HG03064 (cell line): ENCODE measurements at regions not wholly inside any gene's neighbourhood (a gene's known extent, or its start where the extent isn't known, plus 50 kb on each side); places are given as distances from the start of the nearest gene placed in this dataset.
"Not testable (repeated sequence)": the region's sequence is repeated elsewhere in the genome, so short reads cannot be mapped to it uniquely, and the experiment has no call there.

Source experiments
- ATAC-seq: cut with Tn5 transposase; IDR thresholded peaks from one replicate; pipeline ENCODE4 v1.9.1; 2021; ENCODE audit warnings: low read depth; ENCODE audit not compliant: unreplicated experiment

DNA sequence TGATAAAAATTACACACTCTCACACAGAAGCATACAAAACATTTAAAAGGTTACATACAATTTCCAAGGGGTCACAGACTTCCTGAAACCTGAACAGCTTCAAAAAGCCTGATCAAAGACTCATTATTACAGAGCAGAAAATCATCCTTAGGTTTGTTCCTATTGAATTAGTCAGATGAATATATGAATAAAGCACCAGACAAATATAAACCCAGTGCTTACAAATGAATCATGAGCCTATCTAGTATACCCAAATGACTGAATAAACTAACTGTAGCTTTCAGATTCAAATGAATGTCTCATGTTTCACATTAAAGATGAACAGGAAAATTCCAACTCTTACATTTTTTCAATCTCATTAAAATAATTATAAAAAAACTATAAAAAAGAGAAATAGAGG, 550.3 kb downstream of the SUCLG1 start:
- ATAC-seq, result no peak

DNA sequence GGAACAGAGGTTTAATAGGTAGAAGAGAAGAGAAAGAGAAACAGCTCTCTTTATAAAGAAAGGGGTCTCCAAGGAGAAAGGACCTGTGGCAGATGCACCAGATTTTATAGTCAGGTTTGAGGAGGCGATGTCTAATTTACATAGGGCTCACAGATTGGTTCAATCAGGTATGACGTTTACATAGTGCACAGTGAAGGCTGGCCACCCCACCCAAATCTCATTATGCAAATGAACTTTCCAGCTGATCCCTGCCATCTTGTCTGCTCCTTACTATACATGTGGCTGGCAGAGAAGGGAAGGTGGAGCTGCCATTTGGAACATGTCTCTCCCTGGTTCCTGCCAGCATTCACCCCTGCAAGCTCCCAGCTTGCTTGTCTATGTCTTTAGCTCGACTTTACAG, 557.8 kb downstream of the SUCLG1 start:
- ATAC-seq, result no peak

DNA sequence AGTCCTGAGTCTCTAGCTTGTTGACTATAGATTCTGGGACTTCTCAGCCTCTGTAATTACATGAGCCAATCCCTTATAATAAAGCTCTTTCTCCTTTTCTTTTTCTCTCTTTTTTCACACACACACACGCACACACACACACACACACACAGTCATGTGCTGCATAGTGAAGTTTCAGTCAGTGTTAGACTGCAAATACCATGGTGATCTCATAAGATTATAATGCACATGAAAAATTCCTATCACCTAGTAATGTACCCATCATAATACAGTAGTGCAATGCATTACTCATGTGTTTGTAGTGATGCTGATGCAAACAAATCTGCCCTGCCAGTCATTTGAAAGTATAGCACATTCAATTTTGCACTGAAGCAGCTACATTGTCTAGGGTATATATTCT, 558.2 kb downstream of the SUCLG1 start:
- ATAC-seq, result no peak

DNA sequence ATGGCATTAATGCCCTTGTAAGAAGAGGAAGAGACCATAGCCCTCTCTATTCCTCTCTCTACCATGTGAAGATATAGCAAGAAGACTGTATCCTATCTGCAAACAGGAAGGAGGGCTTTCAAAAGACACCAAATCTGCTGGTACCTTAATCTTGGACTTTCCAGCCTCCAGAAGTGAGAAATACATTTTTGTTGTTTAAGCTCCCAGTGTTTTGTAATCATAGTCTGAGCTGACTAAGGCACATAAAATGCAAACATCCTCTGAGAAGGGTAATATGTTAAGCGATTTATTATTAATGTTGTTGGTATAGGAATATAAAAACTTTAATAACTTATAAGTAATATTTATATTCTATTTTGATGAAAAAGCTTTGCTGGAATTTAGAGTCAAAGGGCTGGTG, 559.8 kb downstream of the SUCLG1 start:
- no peak for ATAC-seq

DNA sequence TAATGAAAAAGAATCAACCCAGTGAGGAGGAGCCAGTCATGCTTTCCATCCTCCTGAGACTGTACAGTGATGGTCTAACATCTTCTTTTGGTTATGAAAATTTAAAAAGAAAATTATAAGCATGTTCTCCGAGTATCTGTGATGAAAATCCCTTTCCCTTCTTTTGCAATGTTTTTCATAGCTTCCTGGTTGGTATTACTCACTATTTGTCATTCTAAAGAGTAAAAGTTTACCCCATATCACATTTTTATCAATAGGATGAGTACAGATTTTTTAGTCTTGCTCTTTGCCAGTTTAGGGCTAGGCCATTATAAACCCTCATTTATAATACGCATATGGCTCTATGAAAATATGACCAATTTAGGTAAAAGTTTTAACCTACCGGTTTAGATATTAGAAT, 564.1 kb downstream of the SUCLG1 start:
- no peak for ATAC-seq

DNA sequence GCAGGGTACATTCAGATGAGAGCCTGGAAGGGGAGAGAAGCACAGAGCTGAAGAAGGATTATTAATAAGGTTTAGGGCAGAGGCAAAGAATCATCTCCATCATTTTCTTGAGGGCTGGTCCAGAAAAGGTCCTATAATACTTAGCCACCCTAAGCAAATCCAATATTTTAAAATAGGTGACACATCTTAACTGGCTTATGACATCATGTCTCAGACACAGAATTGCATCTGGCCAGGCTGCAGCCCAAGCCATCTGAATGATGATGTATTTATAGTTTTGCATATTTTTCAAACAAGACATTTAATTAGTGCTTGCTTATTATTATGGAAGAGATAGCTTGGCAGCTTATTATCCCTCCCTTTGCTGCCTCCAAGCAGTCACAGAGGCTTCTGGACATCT, 571.3 kb downstream of the SUCLG1 start:
- ATAC-seq, result no peak

DNA sequence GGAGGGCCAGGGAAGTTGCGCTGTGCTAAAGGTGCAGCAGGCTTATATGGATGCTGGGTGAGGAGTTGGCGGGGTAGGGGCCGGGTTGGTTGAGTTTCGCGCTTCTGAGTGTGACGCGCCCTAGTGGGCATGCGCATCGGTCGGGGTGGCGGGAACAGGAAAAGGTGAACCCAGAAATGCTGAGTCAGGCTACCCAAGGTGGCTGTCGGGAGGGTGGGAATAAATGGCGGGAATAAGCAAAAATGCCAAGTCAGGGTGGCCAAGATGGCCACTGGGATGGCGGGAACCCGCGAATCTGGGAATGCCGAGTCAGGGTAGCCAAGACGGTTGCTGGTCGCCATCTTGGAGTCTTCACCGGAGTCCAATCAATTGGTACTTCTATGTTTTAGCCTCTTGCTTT, 580.0 kb downstream of the SUCLG1 start:
- ATAC-seq, result no peak

DNA sequence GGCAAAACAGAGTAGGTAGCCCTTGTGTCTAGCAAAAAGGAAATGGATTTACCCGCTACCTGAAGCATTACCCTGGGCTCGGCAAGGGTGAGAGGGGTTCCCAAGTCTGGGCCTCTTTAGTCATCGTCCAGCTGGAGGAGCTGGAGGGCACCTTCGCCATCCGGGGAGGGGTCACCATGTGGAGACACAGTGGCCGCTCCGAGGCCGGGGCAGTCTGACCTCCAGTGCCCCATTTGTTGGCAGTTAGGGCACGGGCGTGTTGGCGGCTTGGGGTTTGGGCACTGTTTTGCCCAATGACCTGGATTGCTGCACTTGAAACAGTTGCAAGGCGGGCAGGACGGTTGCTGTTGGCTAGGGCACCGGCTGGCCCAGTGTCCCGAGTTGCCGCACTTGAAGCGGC, 581.8 kb downstream of the SUCLG1 start:
- not testable (repeated sequence) for ATAC-seq

DNA sequence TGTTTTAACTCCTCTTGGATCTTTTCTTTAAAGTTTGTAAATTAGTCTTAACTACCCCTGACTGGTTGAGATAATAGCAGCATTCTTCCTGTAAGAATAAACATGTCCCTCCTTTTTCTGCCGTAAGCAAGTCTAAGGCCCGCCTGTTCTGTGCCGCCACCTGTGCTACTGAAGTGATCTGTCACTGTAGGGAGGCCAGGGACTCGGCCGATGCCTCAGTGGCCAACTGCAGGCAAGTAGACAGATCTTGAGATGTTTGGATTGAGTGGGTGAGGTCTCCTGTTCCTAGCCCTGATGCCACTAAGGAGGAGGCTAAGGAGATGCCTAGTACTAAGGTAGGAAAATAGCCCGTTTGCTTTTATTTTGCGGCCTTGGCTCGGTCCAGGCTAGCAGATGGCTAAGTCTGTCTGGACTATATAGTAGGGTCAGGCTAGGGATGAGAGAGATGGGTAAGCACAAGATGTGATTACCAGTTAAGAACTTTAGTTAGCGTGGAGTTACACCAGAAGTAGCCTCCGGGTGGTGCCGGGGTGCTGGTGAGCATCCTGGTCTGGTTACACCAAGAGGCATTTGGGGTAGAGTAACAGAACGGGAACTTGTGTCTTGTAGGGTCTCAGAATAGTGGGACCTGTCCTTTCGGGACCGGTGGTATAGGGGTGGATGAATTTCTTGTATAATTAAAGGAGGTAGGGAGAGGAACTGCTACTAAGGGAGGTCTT, 584.2 kb downstream of the SUCLG1 start:
- no peak for ATAC-seq

DNA sequence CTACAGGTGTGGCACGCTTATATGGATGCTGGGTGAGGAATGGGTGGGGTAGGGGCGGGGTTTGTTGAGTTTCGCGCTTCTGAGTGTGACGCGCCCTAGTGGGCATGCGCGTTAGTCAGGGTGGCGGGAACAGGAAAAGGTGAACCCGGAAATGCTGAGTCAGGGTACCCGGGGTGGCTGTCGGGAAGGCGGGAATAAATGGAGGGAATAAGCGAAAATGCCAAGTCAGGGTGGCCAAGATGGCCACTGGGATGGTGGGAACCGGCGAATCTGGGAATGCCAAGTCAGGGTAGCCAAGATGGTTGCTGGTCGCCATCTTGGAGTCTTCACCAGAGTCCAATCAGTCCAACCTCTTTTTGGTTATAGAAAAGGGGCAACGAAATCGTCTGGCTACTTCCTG, 585.0 kb downstream of the SUCLG1 start:
- ATAC-seq, result no peak

DNA sequence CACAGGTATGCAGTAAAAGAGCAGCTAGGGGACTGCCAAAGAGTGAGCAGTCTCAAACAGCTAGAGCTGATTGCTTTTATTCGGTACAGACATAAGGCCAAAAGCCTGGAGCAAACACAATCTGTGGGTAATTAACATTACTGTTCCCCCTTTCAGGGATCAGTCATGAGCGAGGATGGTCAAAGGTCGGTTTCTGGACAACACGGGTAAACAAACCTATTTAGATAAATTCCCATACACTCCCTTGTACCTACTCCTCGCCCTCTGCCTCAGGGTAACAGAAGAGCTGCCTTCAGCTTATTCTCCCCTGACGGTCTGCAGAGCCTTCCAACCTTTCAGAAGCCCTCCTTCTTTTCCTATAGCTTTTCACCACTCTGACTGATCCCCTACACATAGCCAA, 586.0 kb downstream of the SUCLG1 start:
- no peak for ATAC-seq

DNA sequence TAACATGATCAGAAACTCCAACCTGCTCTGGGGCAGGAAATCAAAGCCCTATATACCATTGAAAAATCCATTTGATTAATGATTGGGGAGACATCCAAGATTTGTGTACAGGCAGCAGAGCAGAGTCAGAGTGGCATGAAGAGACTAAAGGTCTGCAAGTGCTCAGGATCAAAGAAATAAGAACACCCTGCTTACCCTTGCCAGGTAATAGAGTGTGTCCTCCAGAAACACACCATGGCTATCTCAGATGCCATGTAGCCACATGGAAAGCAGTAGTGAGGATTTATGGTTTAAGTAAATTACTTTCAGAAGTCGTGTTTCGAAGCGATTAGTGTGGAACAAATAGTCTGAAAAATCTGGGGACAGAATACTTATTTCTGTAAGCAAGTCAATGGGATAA, 592.9 kb downstream of the SUCLG1 start:
- no peak for ATAC-seq

DNA sequence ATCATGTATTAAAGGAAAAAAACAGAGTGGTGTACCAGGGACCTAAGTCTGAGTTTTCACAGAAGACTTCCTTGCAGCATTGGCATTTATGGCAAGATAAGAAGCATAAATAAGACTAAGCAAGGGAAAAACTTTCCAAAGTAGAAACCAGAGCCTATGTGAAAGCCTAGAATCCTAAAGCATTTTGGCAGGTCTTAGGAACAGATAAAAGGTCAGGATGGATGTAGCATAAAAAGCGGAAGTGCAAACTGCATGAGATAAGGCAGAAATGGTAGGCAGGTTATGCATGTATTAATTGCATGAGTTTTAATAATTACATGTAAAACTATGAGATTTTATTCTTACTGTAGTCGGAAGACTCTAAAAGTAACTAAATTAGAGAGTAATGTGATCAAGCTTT, 596.5 kb downstream of the SUCLG1 start:
- ATAC-seq, result no peak

DNA sequence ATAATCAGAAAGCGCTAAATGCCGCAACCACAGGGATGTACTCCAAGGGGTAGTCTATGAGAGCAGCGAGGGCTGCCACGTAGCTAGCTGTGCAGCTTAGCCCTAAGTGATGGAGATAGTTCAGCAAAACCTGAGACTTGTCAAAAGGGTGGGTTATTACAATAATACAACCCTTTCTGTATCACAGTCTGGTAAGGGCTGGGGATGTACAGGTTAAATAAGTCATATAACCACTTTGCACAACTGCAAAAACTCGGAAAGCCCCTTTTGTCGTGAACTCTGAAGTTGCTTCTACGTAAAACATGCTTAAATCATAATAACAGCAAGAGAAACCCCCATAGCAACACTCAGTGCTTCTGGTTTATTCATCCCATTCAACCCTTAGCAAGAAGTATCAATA, 598.8 kb downstream of the SUCLG1 start:
- no peak for ATAC-seq

DNA sequence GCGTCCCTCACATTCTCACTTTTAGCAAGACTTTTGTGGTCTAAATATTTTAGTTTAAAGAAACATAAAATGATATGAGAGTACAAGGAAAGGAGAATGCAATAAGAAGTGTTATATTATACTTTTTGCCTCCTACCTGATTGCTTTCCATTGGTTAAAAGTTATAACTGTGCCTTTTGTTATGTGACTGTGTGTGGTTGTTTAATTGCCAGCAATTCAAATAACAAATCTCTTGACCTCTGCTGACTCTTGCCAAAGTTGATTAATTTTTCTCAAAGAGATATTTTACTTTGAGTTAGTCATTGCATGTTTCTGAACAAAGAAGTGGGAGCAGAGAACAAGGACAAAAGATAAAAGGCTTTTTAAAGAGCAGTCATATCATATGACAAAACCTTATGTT, 599.5 kb downstream of the SUCLG1 start:
- ATAC-seq, result no peak

DNA sequence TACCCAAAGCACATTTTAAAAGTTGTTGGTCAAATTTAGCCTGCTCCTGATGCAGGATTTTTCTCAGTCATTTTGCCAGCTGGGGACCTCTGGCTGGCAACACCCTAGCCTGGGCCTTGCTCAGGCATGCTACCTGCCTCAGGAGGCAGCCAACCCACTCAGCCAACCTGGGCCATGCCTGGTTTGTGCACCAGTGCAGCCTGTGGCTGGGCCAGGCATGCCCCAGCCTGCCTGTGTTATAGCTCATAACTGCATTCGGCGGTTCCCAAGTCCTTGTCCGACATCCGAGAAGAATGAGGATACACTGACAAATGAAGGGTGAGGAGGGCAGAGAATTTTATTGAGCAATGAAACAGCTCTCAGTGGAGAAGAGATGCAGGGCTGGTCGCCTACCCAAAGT, 608.0 kb downstream of the SUCLG1 start:
- no peak for ATAC-seq

DNA sequence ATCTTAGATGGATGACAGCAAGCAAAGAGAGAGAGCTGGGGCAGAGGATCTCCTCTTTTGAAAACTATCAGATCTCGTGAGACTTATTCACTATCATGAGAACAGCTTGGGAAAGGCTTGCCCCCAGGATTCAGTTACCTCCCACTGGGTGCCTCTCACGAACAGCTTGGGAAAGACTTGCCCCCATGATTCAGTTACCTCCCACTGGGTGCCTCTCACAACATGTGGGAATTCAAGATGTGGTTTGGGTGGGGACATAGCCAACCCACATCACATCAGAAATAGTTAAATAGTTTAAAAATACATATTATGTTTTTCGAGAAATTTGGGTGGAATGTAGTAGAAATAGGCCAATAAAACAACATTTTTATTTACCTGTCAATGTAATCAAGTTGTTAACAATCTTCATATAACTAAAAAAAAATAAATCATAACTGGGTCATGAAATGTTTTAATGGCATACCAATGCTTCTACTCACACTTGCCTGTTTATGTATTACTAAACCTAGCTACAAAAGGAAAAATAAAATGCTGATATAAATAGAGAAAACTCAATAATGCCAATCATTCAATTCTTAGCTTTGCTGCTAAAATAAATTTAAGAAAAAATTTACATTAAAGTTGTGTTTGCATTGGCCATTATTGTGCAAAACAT, 608.9 kb downstream of the SUCLG1 start:
- no peak for ATAC-seq

DNA sequence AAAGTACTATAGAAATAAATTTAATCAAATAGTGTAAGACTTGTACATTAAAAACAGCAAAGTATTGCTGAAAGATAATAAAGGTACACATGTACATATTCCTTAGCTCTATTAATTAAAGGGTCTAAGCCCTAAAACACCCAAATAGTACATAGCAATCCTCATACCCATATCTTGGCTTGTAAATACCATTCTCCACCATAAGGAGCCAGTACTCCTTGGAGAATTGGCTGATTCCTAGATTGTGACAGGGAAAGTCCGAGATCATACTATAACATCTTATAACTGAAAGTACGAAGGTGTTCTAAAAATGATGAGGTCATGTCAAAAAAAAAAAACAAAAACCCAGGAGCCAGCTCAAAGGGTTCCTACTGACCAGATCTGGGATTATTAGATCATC, 614.6 kb downstream of the SUCLG1 start:
- ATAC-seq, result no peak

DNA sequence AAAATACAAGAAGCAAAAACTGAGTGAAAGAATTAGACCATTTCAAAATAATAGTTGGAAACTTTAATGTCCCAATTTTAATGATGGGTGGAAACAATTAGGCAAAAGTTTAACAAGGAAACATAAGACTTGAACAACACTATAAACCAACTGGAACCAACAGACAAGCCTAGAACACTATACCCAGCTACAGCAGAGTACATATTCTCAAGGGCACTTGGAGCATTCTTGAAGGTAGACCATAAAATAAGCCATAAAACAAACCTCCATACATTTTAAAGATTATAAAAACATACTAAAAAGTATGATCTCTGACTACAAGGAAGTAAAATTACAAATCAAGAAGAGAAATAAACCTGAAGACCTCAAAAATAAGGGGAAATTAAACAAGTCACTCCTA, 616.7 kb downstream of the SUCLG1 start:
- ATAC-seq, result no peak

DNA sequence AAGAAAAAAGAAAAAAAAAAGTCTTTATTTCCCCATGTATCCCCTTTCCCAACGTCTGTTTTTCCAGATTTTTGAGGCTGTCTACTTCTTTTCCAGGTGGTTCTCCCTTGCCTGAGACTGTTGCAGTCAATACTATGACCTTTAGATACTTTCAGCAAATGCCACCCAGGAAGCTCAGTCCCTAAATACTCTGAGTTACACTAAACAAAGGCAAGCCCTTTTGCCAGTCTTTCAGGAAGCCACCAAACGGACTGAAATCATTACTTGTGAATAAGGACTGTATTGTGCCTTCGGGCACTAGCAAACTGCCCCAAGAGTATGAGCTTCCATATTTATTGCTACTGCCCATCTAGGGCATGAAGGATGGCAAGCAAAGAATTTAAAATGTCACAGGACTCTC, 621.3 kb downstream of the SUCLG1 start:
- no peak for ATAC-seq

DNA sequence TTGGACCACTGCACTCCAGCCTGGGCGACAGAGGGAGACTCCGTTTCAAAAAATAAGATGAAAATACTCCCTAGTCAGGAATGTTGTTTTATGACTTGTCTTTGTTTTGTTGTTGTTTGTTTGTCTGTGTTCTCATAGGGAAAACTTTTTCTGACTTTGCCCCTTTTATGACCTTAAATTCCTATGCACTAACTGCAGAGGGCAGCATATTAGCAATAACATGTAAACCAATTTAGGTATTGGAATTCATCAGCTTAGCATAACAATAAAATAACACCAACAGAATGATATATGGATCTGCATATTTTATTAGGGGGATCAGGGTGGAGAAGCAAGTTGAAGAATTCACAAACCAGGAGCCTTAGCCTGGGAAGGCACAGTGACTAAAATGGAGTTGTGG, 631.5 kb downstream of the SUCLG1 start:
- no peak for ATAC-seq

DNA sequence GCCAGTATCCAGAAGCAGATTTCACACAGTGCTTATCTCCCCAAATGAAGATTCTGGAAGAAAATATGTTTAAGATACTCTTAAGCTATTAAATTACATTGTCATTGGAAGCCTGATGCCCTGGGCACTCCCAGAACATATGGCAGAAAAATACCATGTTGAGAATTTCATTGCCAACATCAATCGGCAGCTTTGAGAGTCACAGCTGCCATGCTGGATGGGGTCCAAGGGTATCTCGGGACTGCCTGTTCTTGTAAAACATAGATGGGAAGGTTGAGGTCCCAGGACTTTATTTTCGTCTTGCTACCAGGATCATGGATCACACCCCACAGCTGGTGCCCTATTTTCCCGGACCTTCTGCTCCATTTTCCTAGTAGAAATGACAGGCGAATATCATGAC, 632.5 kb downstream of the SUCLG1 start:
- no peak for ATAC-seq

DNA sequence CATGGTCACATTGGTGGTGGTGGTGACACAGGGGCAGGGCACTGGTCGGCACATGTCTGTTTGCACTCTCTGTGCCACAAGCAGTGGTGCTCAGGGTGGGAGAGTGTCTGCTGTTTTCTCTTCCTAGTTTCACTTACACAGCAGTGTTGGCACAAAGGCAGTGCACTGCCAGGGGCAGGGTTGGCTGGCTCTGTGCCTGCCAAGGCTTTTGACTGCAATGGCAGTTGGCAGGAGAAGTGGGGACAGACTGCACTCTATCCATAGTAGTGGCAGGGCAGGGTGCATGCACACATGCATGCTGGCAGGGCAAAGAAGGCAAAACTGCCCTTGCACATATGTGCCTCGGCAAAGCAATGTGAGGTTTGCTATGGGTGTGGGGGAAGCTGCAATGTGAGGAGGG, 635.9 kb downstream of the SUCLG1 start:
- no peak for ATAC-seq
